Right lobe of liver (tissue), 6 donors: ENCODE measurements at regions not wholly inside any gene's neighbourhood (a gene's known extent, or its start where the extent isn't known, plus 50 kb on each side); places are given as distances from the start of the nearest gene placed in this dataset.
A peak's percentile ranks its signal among the peaks of the same experiment; 100 is the strongest.
"Not testable (repeated sequence)": the region's sequence is repeated elsewhere in the genome, so short reads cannot be mapped to it uniquely, and the experiment has no call there.

Experiments
- ATAC-seq, 4 donors: fragments of 200-7000 bp; cut with Tn5 transposase; one replicate each; pipeline ENCODE4 v1.9.1; 2020; ENCODE audit warnings: mild to moderate bottlenecking in 4 of 4, moderate library complexity in 4 of 4
- DNase-seq, 3 donors: peaks; one replicate each; pipeline ENCODE4 v3.0.0-alpha.2; 2020
- H3K27ac ChIP-seq, 3 donors: fragments of 200-600 bp; one replicate each; pipeline ENCODE4 v1.8.0; 2022
- H3K27me3 ChIP-seq, 2 donors: fragments of 200-600 bp; one replicate each; pipeline ENCODE4 v1.8.0; 2022
- H3K36me3 ChIP-seq, 4 donors: fragments of 200-600 bp; sonication (generic) in 1 of 4; one replicate each; pipeline versions ENCODE4 v1.5.1 to v1.8.0; 2017 to 2022; ENCODE audit warnings: control low read depth in 1 of 4
- H3K4me1 ChIP-seq, 4 donors: fragments of 200-600 bp; sonication (generic) in 1 of 4; one replicate each; pipeline versions ENCODE4 v1.5.1 to v1.8.0; 2017 to 2022; ENCODE audit warnings: control low read depth in 1 of 4
- H3K4me3 ChIP-seq, 3 donors: fragments of 200-600 bp; one replicate each; pipeline ENCODE4 v1.8.0; 2022
- H3K9me3 ChIP-seq, 4 donors: fragments of 200-600 bp; sonication (generic) in 1 of 4; one replicate each; pipeline versions ENCODE4 v1.5.1 to v1.8.0; 2017 to 2022; ENCODE audit warnings: control low read depth in 1 of 4
- WGBS: methylation state at CpG from one replicate; pipeline ENCODE4 v1.1.6; 2018; ENCODE audit warnings: low coverage, low lambda C conversion rate; ENCODE audit not compliant: insufficient coverage; ENCODE audit errors: missing lambda C conversion rate; 5-methylcytosine and 5-hydroxymethylcytosine counted together
- intact Hi-C, 2 donors: fragments of 100-400 bp; cut with DNase I; formaldehyde crosslinking; loops; one replicate each; pipeline versions ENCODE4 v1.11.2 to v1.14.1; 2022
- TF ChIP-seq, protein P1 (sequence below), 4 donors: fragments of 200-600 bp in 3 of 4; fragments of 450-650 bp in 1 of 4; IDR thresholded peaks; one replicate each; pipeline versions ENCODE4 v1.5.1 to v1.8.0; 2016 to 2022; ENCODE audit warnings: antibody characterized with exemption in 4 of 4, mild to moderate bottlenecking in 2 of 4
- donor health status: DM: no; HTN: yes; CAD: no.
- donor health status: DM: no; HTN: no; CAD: no.
- donor health status: DM: no; HTN: no; CAD: no.
- donor health status: DM: no; HTN: yes; CAD: no.
- donor health status: DM: no; HTN: yes; CAD: no.

DNA sequence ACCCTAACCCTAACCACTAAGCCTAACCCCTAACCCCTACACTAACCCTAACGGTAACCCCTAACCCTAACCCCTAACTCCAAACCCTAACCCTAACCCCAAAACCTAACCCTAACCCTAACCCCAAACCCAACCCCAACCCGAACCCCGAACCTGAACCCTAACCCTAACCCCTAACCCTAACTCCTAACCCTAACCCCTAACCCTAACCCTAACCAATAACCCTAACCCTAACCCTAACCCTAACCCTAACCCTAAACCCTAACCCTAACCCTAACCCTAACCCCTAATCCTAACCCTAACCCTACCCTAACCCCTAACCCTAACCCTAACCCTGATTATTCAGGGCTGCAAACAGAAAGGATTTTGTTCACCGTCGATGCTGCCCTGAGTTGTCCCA is 144.6 kb upstream of the DUSP22 start:
- DNase-seq, H3K27me3 ChIP-seq, H3K36me3 ChIP-seq, H3K9me3 ChIP-seq, ATAC-seq, H3K4me3 ChIP-seq, H3K4me1 ChIP-seq, intact Hi-C loops, H3K27ac ChIP-seq: not testable (repeated sequence)
- 93% methylated on average over 4 of the region's 5 CpGs for WGBS

DNA sequence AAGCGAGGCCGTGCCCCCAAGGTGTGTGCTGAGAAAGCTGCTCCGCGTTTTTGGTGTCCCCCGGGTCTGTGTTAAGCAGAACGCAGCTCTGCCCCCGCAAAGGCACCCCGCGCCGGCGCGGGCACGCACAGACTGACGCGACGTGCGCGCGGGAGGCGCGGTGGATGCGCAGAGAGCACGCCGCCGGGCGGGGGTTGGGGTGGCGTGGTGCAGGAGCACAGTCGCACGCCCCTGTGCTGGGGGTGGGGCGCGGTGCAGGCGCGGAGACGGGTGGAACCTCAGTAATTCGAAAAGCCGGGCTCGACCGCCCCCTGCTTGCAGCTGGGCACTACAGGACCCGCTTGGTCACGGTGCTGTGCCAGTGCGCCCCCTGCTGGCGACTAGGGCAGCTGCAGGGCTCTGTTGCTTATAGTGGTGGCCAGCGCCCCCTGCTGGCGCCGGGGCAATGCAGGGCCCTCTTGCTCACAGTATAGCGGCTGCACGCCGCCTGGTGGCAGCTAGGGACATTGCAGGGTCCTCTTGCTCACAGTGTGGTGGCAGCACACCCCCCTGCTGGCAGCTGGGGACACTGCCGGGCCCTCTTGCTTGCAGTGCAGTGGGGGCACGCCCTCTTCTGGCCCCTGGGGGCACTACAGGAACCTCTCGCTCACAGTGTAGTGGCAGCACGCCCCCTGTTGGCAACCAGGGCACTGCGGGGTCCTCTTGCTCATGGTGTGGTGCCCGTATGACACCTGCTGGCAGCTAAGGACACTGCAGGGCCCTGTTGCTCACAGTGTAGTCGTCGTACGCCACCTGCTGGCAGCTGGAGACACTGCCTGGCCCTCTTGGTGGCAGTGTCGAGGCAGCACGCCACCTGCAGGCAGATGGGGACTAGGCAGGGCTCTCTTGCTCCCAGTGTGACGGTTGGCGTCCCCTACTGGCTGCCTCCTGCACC is 144.0 kb upstream of the DUSP22 start:
- H3K4me3 ChIP-seq, H3K36me3 ChIP-seq, H3K9me3 ChIP-seq, H3K27ac ChIP-seq, H3K27me3 ChIP-seq, intact Hi-C loops, H3K4me1 ChIP-seq: not testable (repeated sequence)
- TF ChIP-seq, protein P1, sequence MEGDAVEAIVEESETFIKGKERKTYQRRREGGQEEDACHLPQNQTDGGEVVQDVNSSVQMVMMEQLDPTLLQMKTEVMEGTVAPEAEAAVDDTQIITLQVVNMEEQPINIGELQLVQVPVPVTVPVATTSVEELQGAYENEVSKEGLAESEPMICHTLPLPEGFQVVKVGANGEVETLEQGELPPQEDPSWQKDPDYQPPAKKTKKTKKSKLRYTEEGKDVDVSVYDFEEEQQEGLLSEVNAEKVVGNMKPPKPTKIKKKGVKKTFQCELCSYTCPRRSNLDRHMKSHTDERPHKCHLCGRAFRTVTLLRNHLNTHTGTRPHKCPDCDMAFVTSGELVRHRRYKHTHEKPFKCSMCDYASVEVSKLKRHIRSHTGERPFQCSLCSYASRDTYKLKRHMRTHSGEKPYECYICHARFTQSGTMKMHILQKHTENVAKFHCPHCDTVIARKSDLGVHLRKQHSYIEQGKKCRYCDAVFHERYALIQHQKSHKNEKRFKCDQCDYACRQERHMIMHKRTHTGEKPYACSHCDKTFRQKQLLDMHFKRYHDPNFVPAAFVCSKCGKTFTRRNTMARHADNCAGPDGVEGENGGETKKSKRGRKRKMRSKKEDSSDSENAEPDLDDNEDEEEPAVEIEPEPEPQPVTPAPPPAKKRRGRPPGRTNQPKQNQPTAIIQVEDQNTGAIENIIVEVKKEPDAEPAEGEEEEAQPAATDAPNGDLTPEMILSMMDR (IDR thresholded peaks at IDR 0.05), result peak; percentile 28 to 54 (median 38)
- WGBS, result 90% methylated on average over 29 of the region's 61 CpGs
- DNase-seq, result peak in 2 of 3 donors; percentile 26 to 61
- ATAC-seq, result peak; percentile 50 to 71 (median 62)

DNA sequence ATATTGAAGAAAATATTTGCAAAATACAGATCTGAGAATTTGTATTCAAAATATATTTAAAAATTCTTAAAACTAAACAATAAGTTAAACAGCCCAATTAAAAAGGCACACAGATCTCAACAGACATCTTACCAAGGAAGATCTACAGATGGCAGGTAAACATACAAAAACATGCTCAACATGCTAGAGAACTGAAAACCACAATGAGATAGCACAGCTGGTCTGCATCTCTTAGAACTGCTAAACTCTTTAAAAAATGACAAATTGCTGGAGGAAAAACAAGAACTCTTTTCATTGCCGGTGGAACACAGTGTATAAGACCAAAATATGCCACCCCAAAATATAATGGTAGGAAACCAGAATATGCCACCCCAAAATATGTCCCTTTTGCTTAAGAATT is 142.1 kb upstream of the DUSP22 start:
- H3K4me3 ChIP-seq, H3K27ac ChIP-seq, H3K27me3 ChIP-seq, intact Hi-C loops, DNase-seq, H3K36me3 ChIP-seq, ATAC-seq, H3K9me3 ChIP-seq, H3K4me1 ChIP-seq: not testable (repeated sequence)
- WGBS, result 61% methylated on average over 1 of the region's 1 CpG

DNA sequence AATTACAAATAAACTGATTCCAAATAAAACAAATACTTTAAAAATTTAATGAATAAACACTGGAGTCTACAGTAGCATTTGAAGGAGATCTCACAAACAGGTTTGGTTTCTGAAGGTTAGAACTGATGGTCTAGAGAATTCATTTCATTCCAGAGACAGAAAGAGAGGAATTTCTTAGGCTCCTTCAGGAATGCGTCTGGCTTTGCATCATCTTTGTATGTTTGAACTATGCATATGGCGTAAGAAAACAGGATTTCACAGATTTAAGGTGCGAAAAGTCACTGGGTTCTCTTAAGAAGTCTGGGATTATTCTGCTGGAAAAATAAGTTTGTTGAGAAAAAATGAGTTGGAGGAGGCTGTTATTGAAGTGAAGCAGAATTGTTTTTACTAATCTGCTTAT is 139.9 kb upstream of the DUSP22 start:
- intact Hi-C loops, result not testable (repeated sequence)

DNA sequence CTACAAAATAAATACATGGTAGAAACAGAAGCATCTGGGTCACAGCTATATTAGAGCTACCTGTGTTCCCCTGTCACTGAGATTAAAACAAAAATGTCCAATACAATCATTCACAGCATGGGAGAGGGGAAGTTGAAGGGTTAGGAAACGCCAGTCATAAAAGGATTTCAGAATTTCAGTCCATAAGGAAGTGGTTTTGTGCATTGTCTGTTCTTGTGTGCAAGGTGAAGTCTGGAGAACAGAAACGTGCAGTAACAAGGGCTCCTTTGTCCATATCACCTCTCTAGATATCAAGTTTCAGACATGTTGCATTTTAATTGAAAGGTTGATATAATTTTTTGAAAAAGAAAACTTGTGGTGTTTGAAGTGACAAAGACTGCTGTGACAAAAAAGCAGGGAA is 139.3 kb upstream of the DUSP22 start:
- ATAC-seq, H3K4me3 ChIP-seq, H3K27me3 ChIP-seq, H3K27ac ChIP-seq, intact Hi-C loops, H3K9me3 ChIP-seq, DNase-seq, H3K4me1 ChIP-seq, H3K36me3 ChIP-seq: not testable (repeated sequence)
- WGBS, result 11% methylated on average over 2 of the region's 2 CpGs

More for the DNA sequence above, 139.9 kb upstream of the DUSP22 start:
- H3K9me3 ChIP-seq, H3K4me3 ChIP-seq, H3K36me3 ChIP-seq, H3K27ac ChIP-seq, H3K4me1 ChIP-seq, DNase-seq, H3K27me3 ChIP-seq, ATAC-seq: not testable (repeated sequence)
- 61% methylated on average over 3 of the region's 3 CpGs for WGBS

DNA sequence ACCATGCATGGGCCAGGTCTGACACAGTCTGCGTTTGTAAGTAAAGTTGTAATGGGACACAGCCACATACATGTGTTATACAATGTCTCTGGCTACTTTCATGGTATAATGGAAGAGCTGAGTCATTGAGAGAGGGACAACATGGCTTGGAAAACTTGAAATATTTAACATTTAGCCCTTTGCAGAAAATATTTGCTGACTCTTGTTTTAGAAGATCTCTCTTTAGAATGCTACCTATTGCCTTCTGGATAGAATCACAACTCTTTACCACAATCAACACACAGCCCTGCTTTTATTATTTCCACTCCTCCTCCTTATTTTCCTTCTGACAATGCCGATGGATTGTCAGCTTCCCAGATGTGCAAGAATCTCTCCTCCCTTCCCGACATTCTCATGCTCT is 138.4 kb upstream of the DUSP22 start:
- DNase-seq, H3K9me3 ChIP-seq, ATAC-seq, H3K27ac ChIP-seq, H3K36me3 ChIP-seq, H3K4me1 ChIP-seq, intact Hi-C loops, H3K4me3 ChIP-seq, H3K27me3 ChIP-seq: not testable (repeated sequence)
- 56% methylated on average over 3 of the region's 3 CpGs for WGBS

DNA sequence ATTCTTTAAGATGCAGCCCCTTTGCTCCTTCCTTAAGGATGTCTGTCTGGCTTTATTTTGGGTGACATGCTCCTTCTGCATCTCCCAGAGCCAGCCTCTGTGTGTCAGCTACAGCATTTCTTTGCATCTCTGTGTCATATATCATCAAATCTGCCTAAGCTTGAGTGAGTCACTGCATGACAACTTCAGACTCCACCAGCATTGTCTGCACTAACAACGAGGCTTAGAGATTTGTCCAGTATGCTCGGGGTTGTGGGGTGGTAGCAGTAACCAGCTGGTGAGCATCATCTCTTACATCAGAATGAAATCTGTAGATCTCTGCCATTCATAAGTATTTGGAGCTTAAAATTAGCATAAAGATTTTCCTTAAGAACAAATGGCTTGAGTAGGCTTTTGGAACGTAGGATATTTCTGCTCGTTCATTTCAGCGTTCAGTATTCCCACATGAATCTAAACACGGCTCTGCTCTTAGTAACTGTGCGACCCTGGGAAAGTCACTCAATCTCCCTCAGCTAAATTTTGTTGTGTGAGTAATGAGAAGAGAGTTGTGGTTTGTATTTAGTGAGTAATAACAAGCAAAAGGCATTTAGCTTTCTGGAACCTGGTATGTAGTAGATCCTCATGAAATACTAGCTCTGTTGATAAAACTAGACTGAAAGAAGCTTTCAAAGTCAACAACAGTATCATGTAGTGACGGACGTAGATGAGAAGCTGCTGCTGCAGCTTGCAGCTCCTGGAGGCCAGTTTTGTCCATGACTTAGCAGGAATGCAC is 137.8 kb upstream of the DUSP22 start:
- H3K9me3 ChIP-seq, H3K27me3 ChIP-seq, DNase-seq, H3K4me3 ChIP-seq, H3K27ac ChIP-seq, intact Hi-C loops, ATAC-seq, H3K36me3 ChIP-seq, H3K4me1 ChIP-seq: not testable (repeated sequence)
- WGBS, result 48% methylated on average over 9 of the region's 9 CpGs
